GM18505 (cell line): ENCODE measurements at regions not wholly inside any gene's neighbourhood (a gene's known extent, or its start where the extent isn't known, plus 50 kb on each side); places are given as distances from the start of the nearest gene placed in this dataset.
"Not testable (repeated sequence)": the region's sequence is repeated elsewhere in the genome, so short reads cannot be mapped to it uniquely, and the experiment has no call there.

Experiments
- ATAC-seq: cut with Tn5 transposase; IDR thresholded peaks from one replicate; pipeline ENCODE4 v1.9.1; 2021; ENCODE audit not compliant: unreplicated experiment
- POLR2A ChIP-seq: IDR thresholded peaks from 4 replicates; pipeline ENCODE4 v1.6.1; 2011; ENCODE audit warnings: borderline replicate concordance; ENCODE audit not compliant: insufficient read depth, insufficient read length; ENCODE audit errors: extremely low read depth

DNA sequence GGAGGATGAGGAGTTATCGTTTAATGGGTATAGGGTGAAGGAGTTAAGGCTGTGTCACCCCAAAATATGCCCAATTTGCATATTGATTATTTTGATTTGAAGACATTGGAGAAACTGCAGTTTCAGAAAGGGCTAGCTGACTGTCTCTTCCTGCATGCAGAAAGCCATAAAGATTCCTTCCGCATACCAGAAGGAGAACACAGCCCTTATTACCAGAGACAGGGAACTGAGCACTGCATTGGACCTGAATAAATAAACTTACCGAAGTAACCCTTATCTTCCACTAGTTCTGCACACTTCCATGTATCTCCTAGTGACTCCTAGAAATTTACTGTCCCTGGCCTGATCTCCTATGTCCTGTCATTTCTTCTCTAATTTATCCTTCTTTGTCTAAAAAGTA is 821.9 kb upstream of the AUTS2 start:
- no peak for ATAC-seq
- TF ChIP-seq POLR2A: no peak

DNA sequence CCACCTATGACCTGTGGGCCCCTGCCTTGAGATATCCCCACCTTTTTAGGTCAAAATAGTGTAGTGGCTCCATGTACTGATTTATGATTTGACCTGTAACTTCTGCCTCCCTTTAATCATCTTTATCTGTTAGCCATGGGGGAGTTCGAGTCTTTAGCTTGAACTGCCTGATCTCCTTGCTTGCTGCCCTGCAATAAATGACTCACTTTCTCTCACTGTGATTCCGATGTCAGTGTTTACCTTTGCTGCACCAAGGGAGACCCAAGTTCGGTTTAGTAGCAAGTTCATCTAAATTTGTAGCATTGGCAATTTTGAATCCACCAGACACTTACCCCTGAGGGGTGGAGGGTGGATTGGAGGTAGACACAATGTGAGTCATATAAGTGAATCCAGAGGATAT is 814.6 kb upstream of the AUTS2 start:
- ATAC-seq: no peak
- no peak for TF ChIP-seq POLR2A

DNA sequence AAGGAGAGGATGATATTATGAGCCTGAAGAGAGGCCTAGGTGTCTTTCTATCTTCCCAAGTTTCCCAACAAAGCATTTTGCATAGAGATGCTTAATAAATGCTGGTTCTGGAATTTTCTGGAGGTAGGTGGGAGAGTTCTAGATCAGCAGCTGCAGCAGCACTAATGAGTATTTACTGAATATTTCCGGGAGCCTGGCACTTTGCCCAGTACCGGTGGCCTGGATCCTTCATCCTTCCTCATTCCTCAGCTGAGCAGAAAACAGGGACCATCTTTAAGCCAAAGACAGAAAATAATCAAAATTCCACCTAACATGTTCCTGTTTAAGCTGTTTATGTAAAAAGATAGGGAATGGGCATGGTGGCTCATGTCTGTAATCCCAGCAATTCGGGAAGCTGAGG is 813.2 kb upstream of the AUTS2 start:
- ATAC-seq: no peak
- no peak for TF ChIP-seq POLR2A

DNA sequence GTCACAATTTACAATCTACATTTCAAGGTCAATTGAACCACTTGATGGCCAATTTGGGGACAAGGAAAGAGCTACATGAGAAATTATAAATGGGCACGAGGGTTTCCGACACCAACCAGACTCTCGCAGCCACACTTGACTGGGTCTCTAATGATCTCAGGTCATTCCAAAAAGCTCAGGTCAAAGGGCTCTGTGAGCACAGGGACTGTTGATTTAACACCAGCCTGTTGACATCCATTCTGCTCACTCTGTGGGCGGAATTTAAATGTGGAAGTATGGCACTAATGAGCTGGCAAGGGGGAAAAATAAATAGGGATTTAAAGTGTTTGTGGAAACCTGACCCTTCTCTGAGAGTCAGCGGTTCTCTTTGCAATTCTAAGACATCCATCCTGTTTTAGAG is 810.7 kb upstream of the AUTS2 start:
- no peak for TF ChIP-seq POLR2A
- ATAC-seq: no peak

DNA sequence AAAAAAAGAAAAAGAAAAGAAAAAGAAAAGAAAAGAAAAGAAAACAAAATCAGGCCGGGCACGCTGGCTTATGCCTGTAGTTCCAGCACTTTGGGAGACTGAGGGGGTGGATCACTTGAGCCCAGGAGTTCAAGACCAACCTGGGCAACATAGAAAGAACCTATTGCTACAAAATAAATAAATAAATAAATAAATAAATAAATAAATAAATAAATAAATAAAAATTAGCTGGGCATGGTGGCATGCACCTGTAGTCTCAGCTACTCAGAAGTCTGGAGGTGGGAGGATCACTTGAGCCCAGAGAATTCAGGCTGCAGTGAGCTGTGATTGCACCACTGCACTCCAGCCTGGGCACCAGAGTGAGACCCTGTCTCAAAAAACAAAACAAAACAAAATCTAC is 809.7 kb upstream of the AUTS2 start:
- not testable (repeated sequence) for ATAC-seq

GRCh38 chr7:68789597-68789996 is 808.7 kb upstream of the AUTS2 start:
- TF ChIP-seq POLR2A: no peak
- ATAC-seq: no peak

DNA sequence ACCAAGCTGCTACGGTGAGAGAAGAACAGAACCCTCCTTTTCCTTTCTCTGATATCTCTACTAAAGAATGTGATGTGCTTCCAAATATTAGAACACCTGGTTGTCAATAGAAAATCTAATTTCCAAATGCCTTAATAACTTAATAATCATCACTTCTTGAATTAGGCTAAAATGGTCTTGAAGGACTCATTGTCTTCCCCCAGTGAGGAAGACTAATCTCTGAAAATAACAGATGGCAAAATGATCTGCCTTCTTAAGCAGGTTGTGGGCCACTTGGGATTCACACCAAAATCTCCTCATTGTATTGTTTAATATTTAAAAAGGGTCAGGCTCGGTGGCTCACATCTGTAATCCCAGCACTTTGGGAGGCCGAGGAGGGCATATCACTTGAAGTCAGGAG is 805.9 kb upstream of the AUTS2 start:
- ATAC-seq: no peak
- TF ChIP-seq POLR2A: no peak

- ATAC-seq: no peak
- TF ChIP-seq POLR2A: no peak
These were observed 804.8 kb upstream of the AUTS2 start for GRCh38 chr7:68793513-68793912.

GRCh38 chr7:68800316-68800715 is 798.0 kb upstream of the AUTS2 start:
- TF ChIP-seq POLR2A: no peak
- no peak for ATAC-seq

- TF ChIP-seq POLR2A: no peak
- ATAC-seq: no peak
These were observed 793.1 kb upstream of the AUTS2 start for GRCh38 chr7:68805159-68805558.

DNA sequence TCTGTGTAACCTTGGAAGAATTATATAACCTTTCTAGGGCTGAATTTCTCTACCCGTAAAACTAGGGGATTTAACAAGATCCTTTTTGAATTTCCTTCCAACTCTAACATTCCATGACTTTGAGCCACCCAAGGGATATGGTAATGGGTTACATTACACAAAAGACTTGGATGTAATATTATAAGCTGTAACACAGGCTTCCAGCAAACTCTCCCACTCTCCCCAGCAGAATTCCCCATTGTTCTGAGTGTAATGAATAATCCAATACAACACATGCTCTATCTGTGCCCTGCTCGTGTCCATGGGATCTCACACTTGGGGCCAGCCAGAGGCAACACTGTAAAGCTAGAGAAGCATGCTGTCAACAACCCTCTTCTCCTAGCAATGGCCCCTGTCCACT is 790.6 kb upstream of the AUTS2 start:
- no peak for ATAC-seq
- TF ChIP-seq POLR2A: no peak

GRCh38 chr7:68813551-68814080 is 784.7 kb upstream of the AUTS2 start:
- no peak for ATAC-seq
- TF ChIP-seq POLR2A: no peak

DNA sequence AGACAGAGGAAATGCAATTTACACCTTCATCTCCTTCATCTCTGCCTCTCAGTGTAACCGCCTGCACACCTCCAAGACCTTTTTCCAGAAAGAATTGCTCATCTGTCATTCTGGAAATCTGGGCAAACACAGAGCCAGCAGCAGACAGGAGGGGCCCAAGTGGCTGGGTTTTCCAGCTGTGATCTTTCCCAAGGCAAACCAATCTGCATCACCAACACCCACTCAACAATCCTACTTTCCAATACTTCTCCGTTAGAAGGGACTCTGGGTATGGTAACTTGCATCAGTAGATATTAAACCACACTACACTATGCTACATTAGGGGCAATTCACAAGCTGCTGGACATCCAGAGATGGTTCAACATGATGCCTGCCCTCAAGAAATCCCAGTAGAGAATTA is 781.8 kb upstream of the AUTS2 start:
- ATAC-seq: no peak
- no peak for TF ChIP-seq POLR2A

- TF ChIP-seq POLR2A: no peak
- no peak for ATAC-seq
These were observed 778.0 kb upstream of the AUTS2 start for GRCh38 chr7:68820321-68820720.

GRCh38 chr7:68821846-68822245 is 776.4 kb upstream of the AUTS2 start:
- ATAC-seq: no peak
- no peak for TF ChIP-seq POLR2A
